Natural killer cell (primary cell): ENCODE measurements at regions not wholly inside any gene's neighbourhood (a gene's known extent, or its start where the extent isn't known, plus 50 kb on each side); places are given as distances from the start of the nearest gene placed in this dataset.

ENCODE experiments used
- ATAC-seq, 3 donors: fragments of 150-1000 bp in 2 of 3; fragments of 200-7000 bp in 1 of 3; cut with Tn5 transposase; 1 replicate in 1 of 3; 2 replicates in 2 of 3; pipeline ENCODE4 v1.10.0; 2021; ENCODE audit warnings: mild to moderate bottlenecking in 2 of 3, moderate library complexity in 2 of 3
- DNase-seq, 2 donors: peaks; one replicate each; pipeline versions ENCODE4 v3.0.0 to v3.0.0-alpha.2; 2013 to 2021; ENCODE audit warnings: mixed read lengths in 1 of 2
- H3K27ac ChIP-seq: one replicate; pipeline ENCODE4 v1.5.1; 2013; ENCODE audit warnings: mild to moderate bottlenecking, low read length
- H3K27me3 ChIP-seq: one replicate; pipeline ENCODE4 v1.6.1; 2013; ENCODE audit warnings: low read length; ENCODE audit not compliant: control insufficient read depth, insufficient read depth
- H3K36me3 ChIP-seq: one replicate; pipeline ENCODE4 v1.6.1; 2013; ENCODE audit warnings: low read length; ENCODE audit not compliant: control insufficient read depth, insufficient read depth
- H3K4me1 ChIP-seq: one replicate; pipeline ENCODE4 v1.6.1; 2013; ENCODE audit warnings: low read length; ENCODE audit not compliant: control insufficient read depth, insufficient read depth
- H3K4me3 ChIP-seq: one replicate; pipeline ENCODE4 v1.5.1; 2013; ENCODE audit warnings: low read length
- H3K9me3 ChIP-seq: one replicate; pipeline ENCODE4 v1.6.1; 2013; ENCODE audit warnings: low read length; ENCODE audit not compliant: control insufficient read depth, insufficient read depth
- H3K27ac Mint-ChIP-seq, 2 donors: one replicate each; pipeline ENCODE4 v1.8.0; 2022; ENCODE audit warnings: mild to moderate bottlenecking in 2 of 2, mixed read lengths in 2 of 2, moderate library complexity in 1 of 2
- H3K27me3 Mint-ChIP-seq, 2 donors: one replicate each; pipeline ENCODE4 v1.8.0; 2022; ENCODE audit warnings: low read depth in 2 of 2, mixed read lengths in 2 of 2
- H3K36me3 Mint-ChIP-seq: one replicate; pipeline ENCODE4 v1.8.0; 2022; ENCODE audit warnings: mixed read lengths
- H3K4me1 Mint-ChIP-seq, 2 donors: one replicate each; pipeline ENCODE4 v1.8.0; 2022; ENCODE audit warnings: mixed read lengths in 2 of 2
- H3K4me3 Mint-ChIP-seq: one replicate; pipeline ENCODE4 v1.8.0; 2022; ENCODE audit warnings: mild to moderate bottlenecking, moderate library complexity, mixed read lengths
- H3K9me3 Mint-ChIP-seq, 2 donors: one replicate each; pipeline ENCODE4 v1.8.0; 2022; ENCODE audit warnings: mixed read lengths in 2 of 2
- WGBS: methylation state at CpG from one replicate; pipeline ENCODE4 v1.1.7; 2013; ENCODE audit warnings: missing lambda C conversion rate; ENCODE audit not compliant: insufficient coverage; 5-methylcytosine and 5-hydroxymethylcytosine counted together
- intact Hi-C: fragments of 100-400 bp; cut with micrococcal nuclease; formaldehyde crosslinking; loops from one replicate; pipeline ENCODE4 v1.14.2; 2022
- TF ChIP-seq, protein P1 (sequence below): fragments of 200-600 bp; IDR thresholded peaks from one replicate; pipeline ENCODE4 v1.8.0; 2022; ENCODE audit warnings: antibody characterized with exemption

DNA sequence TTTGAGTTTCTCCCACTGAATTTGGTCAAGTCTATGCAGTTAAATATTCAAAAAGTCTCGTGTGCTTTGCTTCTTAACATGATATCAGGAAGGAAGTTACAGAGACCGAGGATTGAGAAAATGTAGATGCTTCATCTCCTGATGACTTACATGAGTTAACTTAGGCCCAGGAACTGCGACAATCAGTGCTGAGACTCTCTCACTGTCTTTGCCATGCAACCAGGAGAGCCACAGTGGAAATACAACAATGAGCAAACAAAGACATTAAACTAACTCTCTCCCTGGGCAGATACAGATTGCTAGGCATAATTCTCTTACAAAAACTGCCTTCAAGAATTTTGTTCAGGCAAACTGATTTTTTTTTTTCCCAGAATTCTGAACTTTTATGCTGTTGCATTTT lies 440.6 kb upstream of the EPHA7 start:
- Mint-ChIP-seq H3K9me3 (peaks cover 11 to 14% of the 10 kb centered on the region in 2 donors), H3K36me3 (peaks cover 16% of the 10 kb centered on the region), H3K4me3 (no peak overlapping the region), H3K4me1 (no peaks in the 10 kb centered on the region), H3K27me3 (no peaks in the 10 kb centered on the region), H3K27ac (no peak overlapping the region)
- Histone ChIP-seq H3K4me1 (no peaks in the 10 kb centered on the region), H3K27me3 (no peaks in the 10 kb centered on the region), H3K9me3 (peaks cover 3% of the 10 kb centered on the region), H3K27ac (no peak overlapping the region), H3K4me3 (no peak overlapping the region), H3K36me3 (no peaks in the 10 kb centered on the region)
- 70% methylated on average over 3 of the region's 3 CpGs for WGBS
- ATAC-seq, result no peak
- intact Hi-C loops, result no loop called here
- TF ChIP-seq, protein P1, sequence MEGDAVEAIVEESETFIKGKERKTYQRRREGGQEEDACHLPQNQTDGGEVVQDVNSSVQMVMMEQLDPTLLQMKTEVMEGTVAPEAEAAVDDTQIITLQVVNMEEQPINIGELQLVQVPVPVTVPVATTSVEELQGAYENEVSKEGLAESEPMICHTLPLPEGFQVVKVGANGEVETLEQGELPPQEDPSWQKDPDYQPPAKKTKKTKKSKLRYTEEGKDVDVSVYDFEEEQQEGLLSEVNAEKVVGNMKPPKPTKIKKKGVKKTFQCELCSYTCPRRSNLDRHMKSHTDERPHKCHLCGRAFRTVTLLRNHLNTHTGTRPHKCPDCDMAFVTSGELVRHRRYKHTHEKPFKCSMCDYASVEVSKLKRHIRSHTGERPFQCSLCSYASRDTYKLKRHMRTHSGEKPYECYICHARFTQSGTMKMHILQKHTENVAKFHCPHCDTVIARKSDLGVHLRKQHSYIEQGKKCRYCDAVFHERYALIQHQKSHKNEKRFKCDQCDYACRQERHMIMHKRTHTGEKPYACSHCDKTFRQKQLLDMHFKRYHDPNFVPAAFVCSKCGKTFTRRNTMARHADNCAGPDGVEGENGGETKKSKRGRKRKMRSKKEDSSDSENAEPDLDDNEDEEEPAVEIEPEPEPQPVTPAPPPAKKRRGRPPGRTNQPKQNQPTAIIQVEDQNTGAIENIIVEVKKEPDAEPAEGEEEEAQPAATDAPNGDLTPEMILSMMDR, result no peak
- DNase-seq, result no peak

DNA sequence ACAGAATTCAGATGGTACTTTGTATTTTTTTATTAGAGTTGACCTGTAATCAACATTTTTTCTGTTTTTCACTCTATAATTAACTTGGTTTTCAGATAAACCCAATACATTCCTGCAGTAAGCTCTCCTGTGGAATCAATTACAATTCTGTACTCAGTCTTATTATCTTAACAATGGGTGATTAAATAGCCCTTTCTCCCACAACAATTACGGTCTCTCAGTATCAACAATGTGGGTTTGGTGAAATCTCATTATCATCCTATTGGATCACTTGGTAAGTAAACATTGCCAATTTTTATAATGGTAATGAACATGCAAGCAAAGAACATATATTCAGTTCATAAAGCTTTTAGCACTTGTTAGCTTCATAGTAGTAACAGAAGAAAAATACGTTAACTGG lies 438.9 kb upstream of the EPHA7 start:
- ATAC-seq (no peak), DNase-seq (no peak)
- Mint-ChIP-seq H3K36me3 (peaks cover 22% of the 10 kb centered on the region), H3K4me1 (no peaks in the 10 kb centered on the region), H3K27me3 (no peaks in the 10 kb centered on the region), H3K9me3 (peaks cover 10 to 17% of the 10 kb centered on the region in 2 donors), H3K4me3 (no peak overlapping the region), H3K27ac (no peak overlapping the region)
- H3K36me3 ChIP-seq, result no peaks in the 10 kb centered on the region
- H3K4me1 ChIP-seq, result no peaks in the 10 kb centered on the region
- H3K27me3 ChIP-seq, result no peaks in the 10 kb centered on the region
- TF ChIP-seq, protein P1, result no peak
- no CpG with 5 or more reads among the region's 2 CpGs for WGBS
- no peak overlapping the region for H3K27ac ChIP-seq
- H3K4me3 ChIP-seq, result no peak overlapping the region
- intact Hi-C loops, result no loop called here
- H3K9me3 ChIP-seq, result peaks cover 3% of the 10 kb centered on the region

DNA sequence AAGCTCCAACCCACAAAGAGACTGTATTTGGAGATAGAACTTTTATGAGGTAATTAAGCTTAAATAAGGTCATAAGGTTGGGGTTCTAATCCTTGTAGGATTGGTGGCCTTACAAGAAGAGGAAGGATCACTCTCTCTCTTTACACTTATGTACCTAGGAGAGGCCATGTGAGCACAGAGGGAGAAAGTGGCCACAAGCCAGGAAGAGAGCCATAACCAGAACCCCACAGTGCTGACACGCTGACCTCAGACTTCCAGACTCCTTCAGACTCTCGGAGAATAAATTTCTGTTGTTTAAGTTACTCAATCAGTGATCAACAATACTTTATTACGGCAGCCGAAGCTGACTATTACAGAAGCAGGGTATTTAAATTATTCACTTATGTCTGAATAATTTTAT lies 430.5 kb upstream of the EPHA7 start:
- TF ChIP-seq, protein P1, result no peak
- Mint-ChIP-seq H3K9me3 (peaks cover 6 to 18% of the 10 kb centered on the region in 2 donors), H3K36me3 (peaks cover 5% of the 10 kb centered on the region), H3K4me1 (no peaks in the 10 kb centered on the region), H3K27me3 (no peaks in the 10 kb centered on the region), H3K27ac (no peak overlapping the region), H3K4me3 (no peak overlapping the region)
- DNase-seq (no peak), ATAC-seq (no peak)
- Histone ChIP-seq H3K4me3 (no peak overlapping the region), H3K9me3 (no peaks in the 10 kb centered on the region), H3K27me3 (no peaks in the 10 kb centered on the region), H3K4me1 (no peaks in the 10 kb centered on the region), H3K27ac (no peak overlapping the region), H3K36me3 (no peaks in the 10 kb centered on the region)
- 63% methylated on average over 4 of the region's 4 CpGs for WGBS
- intact Hi-C loops, result no loop called here

DNA sequence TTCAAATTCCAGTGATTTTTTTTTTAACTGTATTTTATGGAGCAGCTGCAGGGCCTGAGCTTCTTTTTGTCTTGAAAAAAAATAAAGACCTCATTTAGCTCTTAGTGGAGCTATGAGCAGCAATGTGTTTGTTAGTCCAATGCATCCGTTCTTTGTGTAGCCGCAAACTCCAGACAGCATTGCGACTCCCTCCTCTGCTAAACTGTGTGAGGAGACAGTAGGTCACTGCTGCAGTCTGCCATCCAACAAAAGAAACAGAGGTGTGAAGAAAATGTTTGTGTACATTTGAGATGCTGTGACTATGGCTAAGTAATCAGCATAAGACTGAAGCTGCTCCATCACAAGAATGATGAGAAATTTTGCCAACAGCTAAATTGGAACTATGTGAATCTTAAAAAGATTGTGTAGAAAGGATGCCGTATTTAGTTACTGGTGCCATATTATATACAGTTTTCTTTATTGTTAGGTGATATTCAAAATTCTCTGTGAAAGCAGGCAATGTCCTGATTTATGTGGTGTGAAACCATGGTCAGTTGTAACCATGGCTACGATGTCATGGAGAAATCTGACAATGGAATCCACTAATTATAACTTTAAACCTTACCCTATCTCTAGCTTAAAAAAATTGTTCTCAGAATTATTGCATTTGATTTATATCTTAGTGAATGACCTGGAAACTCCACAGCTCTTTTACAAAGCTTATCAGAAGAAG lies 428.8 kb upstream of the EPHA7 start:
- H3K27ac ChIP-seq, result no peak overlapping the region
- no peak for DNase-seq
- intact Hi-C loops, result no loop called here
- Mint-ChIP-seq H3K9me3 (peaks cover 6 to 12% of the 10 kb centered on the region in 2 donors), H3K36me3 (no peaks in the 10 kb centered on the region), H3K27ac (no peak overlapping the region), H3K4me1 (no peaks in the 10 kb centered on the region), H3K27me3 (no peaks in the 10 kb centered on the region), H3K4me3 (no peak overlapping the region)
- TF ChIP-seq, protein P1, result no peak
- H3K36me3 ChIP-seq, result no peaks in the 10 kb centered on the region
- H3K9me3 ChIP-seq, result no peaks in the 10 kb centered on the region
- no peaks in the 10 kb centered on the region for H3K4me1 ChIP-seq
- no peak overlapping the region for H3K4me3 ChIP-seq
- H3K27me3 ChIP-seq, result no peaks in the 10 kb centered on the region
- no peak for ATAC-seq
- WGBS, result 100% methylated on average over 4 of the region's 5 CpGs
